ENCODE measurements at regions not wholly inside any gene's neighbourhood (a gene's known extent, or its start where the extent isn't known, plus 50 kb on each side); places are given as distances from the start of the nearest gene placed in this dataset.

- no peak for TF ChIP-seq CTCF (IDR thresholded peaks at IDR 0.05)
- TF ChIP-seq POLR2A (IDR thresholded peaks at IDR 0.05) = no peak
Measured at GRCh38 chr7:41832941-41833340, 130.1 kb upstream of the INHBA start.
